Globus pallidus (tissue), 1 donor: ENCODE measurements at regions not wholly inside any gene's neighbourhood (a gene's known extent, or its start where the extent isn't known, plus 50 kb on each side); places are given as distances from the start of the nearest gene placed in this dataset.

Experiments
- DNase-seq: peaks from one replicate; pipeline ENCODE4 v3.0.0-alpha.2; 2015; ENCODE audit warnings: low spot score

DNA sequence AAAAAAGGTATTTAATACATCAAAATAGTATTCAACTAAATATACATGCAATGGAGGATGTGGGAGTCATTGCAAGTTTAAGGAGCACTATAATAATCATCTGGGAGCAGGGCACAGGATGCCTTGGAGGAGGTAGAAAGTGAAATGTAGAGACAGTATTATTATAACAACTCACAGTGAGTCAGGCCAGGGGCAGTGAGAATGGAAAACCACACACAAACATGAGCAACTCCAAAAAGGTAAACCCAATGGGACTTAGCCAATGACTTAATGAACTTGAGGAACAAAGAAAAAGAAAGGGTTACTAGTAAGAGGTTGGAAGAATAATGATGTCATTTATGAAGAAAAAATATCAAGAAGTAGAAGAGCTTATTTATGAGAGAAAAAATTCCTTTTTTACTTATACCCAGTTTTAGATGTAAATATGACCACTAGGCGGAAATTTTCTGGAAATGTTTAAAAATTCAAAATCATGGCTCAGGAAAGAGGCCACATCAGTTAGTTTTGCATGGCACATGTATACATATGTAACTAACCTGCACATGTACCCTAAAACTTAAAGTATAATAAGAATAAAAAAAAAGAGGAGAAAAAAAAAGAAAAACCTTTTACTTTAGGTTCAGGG is 389.3 kb downstream of the SUCLA2 start:
- no peak for DNase-seq

DNA sequence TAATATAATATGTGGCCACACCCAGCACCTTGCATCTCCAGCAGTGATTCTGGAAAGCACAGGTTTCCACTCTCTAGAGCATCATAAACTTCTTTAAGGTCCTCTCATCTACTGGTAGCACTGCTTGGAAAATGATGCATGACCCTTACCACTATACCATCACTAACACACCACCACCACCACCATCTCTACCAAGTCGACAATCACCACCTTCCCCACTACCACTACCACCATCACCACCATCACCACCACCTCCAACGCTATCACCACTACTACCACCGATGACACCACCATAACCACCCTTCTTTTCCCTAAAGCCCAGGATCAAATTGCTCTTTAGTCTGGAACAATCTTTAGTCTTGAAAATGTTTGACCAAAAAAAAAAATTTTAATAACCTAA is 390.4 kb downstream of the SUCLA2 start:
- no peak for DNase-seq

GRCh38 chr13:47603365-47603764 is 397.7 kb downstream of the SUCLA2 start:
- DNase-seq = no peak

DNA sequence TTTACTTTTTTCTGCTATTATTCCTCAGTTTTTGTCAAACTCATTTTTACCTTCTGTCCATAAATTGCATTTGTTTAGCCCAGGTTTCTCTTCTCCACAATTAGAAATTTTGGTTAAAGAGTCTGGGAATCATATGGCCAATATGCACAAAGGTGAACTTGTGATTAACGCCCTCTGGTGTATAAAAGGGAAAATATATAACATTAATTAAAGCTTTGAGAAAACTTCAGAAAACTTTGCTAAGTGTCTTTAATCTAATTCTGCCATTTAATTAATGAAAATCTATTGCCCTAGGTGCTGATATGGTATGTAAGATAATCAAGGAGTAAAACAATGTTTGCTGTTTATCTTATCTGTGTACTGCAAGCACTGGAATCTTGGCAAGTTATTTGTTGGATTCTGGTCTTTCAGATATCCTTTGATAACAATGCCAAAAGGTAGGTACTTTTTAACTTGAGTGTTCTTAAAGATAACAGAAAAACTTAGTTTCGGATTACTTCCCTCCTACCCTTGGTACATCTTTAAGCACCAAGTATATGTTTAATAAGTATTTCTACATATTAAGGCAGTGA is 402.6 kb downstream of the SUCLA2 start:
- DNase-seq = no peak

DNA sequence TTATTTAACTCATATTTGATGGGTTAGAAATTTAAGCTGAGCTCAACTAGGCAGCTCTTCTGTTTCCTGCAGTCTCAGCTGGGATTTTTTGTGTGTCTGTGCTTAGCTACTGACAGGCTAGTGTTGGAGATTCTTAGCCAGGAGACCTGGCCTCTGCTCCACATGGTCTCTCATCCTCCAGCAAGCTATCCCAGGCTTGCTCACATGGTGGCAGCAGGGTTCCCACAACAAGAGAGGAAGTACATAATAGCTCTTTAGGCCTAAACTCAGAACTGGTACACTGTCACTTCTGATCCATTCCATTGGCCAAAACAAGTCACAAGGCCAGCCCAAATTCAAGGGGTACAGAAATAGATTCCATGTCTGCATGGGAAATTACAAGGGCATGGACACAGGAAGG is 406.2 kb downstream of the SUCLA2 start:
- DNase-seq = no peak

- DNase-seq = no peak
Measured at GRCh38 chr13:47592256-47592655, 408.8 kb downstream of the SUCLA2 start.

DNA sequence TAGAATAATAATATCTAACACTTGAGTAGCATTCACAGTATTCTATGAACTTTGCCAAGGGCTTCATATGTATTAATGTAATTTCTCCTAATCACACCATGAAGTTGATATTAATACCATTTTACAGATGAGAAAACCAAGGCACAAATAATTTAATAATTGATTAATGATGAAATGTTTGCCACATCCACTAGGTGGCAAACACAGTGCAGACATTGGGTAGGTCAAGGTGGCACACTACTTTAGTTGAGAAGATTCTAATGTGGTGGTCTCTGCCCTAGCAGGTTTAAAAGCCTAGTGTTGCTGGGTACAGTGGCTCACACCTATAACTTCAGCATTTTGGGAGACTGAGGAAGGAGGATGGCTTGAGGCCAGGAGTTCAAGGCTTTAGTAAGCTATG is 412.4 kb downstream of the SUCLA2 start:
- no peak for DNase-seq

GRCh38 chr13:47572375-47572774 is 428.7 kb downstream of the SUCLA2 start:
- no peak for DNase-seq

DNA sequence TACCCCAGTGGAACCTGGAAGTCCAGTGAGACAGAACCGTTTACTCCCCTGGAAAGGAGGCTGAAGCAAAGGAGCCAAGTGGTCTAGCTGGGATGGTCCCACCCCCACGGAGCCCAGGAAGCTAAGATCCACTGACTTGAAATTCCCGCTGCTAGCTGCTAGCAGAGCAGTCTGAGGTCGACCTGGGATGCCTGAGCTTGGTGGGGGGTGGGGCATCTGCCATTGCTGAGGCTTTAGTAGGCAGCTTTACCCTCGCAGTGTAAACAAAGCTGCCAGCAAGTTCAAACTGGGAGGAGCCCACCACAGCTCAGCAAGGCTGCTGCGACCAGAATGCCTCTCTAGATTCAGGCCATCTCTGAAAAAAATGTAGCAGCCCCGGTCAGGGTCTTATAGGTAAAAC is 437.0 kb downstream of the SUCLA2 start:
- DNase-seq = no peak

GRCh38 chr13:47556703-47557102 is 444.4 kb downstream of the SUCLA2 start:
- DNase-seq = no peak

GRCh38 chr13:47555235-47555634 is 445.8 kb downstream of the SUCLA2 start:
- no peak for DNase-seq

DNA sequence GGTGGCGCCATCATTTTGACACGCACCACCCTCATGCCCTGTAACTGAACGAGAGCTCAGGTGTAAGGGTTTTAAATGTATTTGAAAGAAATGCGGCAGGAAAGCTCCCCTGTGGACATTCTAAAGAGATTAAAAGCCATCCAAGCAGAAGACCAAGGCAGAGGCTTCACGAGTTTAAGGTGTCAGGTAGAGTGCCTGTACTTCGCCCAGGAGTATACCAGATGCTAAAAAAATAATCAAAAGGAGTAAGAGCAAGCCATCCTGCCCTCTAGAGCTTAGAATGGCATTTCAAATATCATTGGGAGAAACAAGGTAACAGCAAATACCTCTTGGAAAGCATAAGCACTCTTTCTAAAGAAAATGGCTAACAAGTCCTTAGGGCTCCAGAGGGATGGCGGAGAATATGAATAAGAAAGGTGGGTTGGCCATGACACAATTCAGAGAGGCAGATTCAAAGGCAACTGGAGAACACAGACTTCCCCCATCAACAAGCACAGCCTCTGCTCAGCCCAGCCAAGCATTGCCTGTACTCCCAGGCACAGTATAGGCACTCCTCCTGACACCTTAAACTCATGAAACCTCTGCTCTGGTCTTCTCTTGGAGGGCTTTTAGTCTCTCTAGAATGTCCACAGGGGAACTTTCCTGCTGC is 447.6 kb downstream of the SUCLA2 start:
- no peak for DNase-seq

GRCh38 chr13:47549219-47549752 is 451.8 kb downstream of the SUCLA2 start:
- DNase-seq = no peak

GRCh38 chr13:47548294-47548840 is 452.7 kb downstream of the SUCLA2 start:
- no peak for DNase-seq

- DNase-seq = no peak
Measured at GRCh38 chr13:47546391-47547225, 454.5 kb downstream of the SUCLA2 start.

DNA sequence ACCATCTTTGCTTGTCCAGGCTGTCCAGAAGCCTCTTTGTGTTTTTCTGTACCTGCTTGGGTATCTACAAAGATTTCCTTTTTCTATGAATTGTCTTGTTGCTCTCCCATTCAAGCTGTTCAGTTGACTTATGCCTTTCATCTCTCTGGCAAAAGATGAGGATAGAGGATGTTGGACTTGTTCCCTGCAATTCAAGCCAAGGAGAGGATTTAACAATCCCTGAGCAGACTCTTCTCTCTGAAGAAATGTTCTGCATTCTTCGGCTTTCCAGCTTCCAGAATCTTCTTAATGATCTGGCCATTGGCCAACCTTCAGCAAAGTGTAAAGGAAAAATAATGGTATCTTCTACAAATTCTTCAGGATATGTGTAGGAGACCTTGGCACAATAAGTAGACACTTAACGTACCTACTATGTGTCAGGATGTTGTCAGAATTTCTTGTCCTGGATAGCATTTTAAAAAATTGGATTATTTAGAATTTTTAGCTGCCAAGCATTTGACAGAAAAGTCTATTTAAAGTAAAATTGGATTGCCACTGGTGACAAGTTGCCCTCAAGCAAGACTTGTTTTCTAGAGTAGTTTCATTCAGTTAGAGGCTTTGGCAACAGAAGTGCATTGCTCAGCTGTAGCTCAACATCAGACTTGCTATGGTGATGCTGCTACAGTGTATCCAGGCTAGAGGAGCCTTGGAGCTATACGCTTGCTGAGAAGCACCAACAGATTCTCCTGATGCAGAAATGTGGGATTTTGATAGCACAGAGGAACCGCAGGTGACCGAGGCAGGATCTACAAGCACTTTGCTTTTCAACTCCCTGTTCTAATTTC is 455.7 kb downstream of the SUCLA2 start:
- no peak for DNase-seq

GRCh38 chr13:47539317-47539716 is 461.8 kb downstream of the SUCLA2 start:
- no peak for DNase-seq

DNA sequence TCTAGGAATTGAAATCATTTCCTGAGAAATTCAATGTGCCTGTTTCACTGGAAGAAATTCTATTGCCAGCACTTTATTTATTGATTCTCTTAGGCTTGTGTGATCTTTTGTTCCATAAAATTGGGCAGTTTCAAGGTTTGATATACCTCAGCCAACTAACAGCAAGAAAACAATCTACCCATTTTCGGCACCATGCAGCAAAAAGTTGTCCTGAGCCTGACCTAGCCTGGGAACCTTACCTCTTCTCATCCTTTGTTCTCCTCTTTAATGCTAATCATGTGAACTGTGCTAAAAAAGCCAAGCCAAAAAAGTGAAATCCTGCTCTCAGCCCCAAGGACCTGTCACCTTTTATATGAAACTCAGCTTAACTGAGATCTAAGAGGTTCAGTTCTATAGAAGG is 477.3 kb downstream of the SUCLA2 start:
- DNase-seq = no peak

DNA sequence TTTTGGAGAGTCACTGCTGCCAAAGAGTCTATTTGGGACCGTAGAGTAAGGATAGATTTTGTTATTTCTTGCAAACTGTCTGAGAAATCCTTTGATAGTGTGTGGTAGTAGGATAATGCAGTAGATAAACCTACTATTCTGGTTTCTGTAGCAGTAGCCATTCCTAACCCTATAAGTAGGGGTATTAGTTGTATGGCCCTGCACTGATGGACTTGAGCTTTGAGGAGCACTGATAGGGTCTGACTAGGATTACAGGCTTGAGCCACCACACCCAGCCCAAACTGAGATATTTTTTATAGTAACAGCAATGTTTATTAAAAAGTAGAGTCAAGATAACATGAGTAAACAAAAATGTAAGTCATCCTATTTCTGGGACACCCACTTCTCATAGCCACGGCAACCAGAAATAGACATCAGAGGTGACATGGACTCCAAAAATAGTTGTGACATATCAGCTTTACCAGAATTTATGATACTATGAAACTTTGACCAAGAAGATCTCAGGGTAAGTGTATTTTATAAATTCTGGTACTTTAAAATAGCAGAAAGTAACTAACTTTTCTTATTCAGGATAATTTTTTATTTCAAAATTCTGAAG is 479.1 kb downstream of the SUCLA2 start:
- DNase-seq = no peak

DNA sequence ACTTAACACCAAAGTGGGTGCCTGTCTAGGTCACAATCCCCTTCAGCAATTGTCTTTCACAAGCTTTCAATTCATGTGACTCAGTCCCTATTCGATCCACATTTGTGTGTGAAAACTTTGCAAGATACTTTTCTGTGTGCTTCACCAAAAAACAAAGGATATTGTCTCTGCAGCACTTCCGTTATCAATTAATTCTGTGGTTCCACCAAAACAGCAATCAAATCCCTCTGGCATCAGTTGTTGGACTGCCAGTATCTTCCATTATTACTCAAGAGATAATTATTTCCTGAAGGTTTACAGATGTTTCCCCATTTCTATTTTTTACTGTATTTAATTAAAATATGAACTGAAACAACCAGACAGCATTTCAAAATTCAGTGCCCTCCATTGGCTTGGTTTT is 481.4 kb downstream of the SUCLA2 start:
- DNase-seq = no peak

DNA sequence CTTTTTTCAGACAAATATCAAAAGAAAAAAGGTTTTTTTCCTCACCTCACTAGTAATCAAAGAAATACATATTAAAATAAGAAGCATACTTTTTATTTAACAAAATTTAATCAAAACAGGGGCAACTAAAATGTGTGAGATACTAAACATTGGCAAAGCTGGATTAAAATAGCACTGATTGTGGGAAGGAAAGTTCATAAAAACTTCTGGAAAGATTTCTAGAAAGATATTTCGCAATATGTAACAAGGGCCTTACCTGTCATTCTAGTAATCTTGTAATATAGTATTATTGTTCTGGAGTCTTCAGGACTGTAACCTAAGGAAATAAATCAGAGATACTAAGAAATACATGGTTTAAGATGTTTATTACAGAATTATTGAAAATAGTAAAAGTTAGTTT is 482.5 kb downstream of the SUCLA2 start:
- DNase-seq = no peak
